Erythroblast (primary cell): ENCODE measurements at regions not wholly inside any gene's neighbourhood (a gene's known extent, or its start where the extent isn't known, plus 50 kb on each side); places are given as distances from the start of the nearest gene placed in this dataset.

Experiments
- GATA1 ChIP-seq: IDR thresholded peaks from 2 replicates; pipeline ENCODE4 v1.6.1; 2011; ENCODE audit warnings: low read depth, mild to moderate bottlenecking, control low read depth, low read length, moderate library complexity
- POLR2A ChIP-seq: IDR thresholded peaks from 2 replicates; pipeline ENCODE4 v1.6.1; 2011; ENCODE audit warnings: mild to moderate bottlenecking, low read length

DNA sequence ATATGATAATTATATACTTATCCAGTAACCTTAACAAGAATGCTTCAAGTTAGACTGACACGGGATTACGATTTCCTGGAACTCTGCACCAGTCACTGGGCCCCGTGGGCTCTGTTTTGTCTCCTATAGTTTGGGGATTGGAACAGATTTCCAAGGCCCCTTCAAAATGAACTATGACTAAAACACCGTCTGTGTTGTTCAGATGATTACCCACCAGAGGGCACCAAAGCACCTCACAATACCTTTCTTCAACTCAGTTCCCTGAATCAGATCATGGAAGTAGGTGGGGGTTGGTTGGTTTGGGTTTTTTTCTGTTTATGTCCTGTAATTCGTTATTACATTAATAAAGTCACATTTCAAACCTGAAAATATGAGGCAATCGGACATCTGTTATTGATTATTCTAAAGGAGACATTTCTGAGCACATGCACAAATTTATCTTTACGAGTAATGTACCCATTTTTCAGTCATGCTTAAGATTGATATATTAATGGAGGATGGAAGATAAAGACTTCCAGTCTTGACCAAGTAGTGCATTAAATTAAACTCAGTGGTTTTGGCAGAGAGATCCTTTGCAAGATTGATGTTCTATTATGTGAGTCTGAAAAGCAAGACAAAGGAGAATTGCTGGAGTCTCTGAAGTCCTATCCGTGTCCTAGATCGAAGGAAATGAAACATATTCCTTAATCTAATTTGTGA, 112.0 kb upstream of the COL21A1 start:
- TF ChIP-seq POLR2A (no peak), GATA1 (no peak)
